ENCODE measurements at regions not wholly inside any gene's neighbourhood (a gene's known extent, or its start where the extent isn't known, plus 50 kb on each side); places are given as distances from the start of the nearest gene placed in this dataset.

DNA sequence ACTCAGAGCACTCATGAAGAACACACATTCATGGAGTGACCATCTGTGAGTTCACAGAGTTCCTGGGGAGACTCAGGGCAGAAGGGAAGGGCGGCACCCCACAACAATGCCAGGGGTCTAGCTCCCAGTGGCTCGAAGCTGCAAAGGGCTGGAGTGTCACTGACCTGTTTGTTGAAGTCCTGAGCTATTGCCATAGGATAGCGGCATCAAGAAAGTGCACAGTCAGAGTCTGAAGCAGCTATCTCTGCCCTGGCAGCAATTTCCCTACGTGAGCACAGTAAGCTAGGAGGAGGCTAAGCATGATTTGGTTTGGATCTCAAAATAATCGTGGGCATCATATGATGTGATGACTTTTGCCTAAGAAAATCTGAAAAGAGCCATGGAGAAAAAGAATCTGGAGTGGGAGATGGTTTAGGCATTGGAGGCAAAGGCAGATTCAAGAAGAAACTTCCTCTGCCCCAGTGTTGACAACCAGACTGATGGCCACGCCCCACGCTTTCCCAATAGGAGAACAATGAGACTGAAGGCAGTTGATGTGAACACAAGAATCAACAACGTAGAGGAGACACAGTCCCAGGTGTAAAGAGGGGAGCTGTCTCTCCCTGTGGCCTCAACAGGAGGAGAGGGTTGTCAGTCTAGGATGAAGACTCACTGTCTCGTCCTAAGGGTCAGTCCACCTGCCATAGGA, 100.0 kb upstream of the SLC25A33 start:
- in situ Hi-C loops (cut with MboI; ENCODE audit: low pct_ligation_motif_present in 1 of 4, low pct_unique_long_range_greater_than_20kb in 1 of 4, low sequenced_read_pairs in 3 of 4): no loop called here

DNA sequence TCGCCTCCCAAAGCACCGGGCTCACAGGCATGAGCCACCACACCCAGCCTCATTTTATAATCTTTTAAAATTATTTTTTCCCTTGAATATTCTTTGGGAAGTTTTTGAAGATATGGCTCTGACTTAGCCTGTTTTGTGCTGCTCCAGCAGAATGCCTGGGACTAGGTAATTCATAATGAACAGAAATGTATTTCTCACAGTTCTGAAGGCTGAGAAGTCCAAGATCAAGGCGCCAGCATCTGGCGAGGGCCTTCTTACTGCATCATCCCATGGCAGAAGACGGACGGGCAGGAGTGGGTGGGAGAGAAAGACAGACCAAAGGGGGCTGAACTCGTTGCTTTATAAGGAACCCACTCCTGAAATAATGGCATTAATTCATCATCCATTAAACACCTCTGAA, 99.0 kb upstream of the SLC25A33 start:
- Histone ChIP-seq H3K4me3 (no peak overlapping the region), H3K4me1 (peaks cover 6 to 39% (median 24%) of the 10 kb centered on the region in 4 donors), H3K9me3 (no peaks in the 10 kb centered on the region), H3K36me3 (no peaks in the 10 kb centered on the region), H3K27me3 (no peaks in the 10 kb centered on the region), H3K27ac (no peak overlapping the region)
- in situ Hi-C loops (cut with MboI; ENCODE audit: low pct_ligation_motif_present in 1 of 4, low pct_unique_long_range_greater_than_20kb in 1 of 4, low sequenced_read_pairs in 3 of 4) (no loop called here), intact Hi-C loops (cut with DNase I; ENCODE audit: low total_unique reads) (no loop called here)
- no peak for DNase-seq
- 80 to 86% methylated on average over 2 to 7 of the region's 7 CpGs for whole genome bisulfite sequencing, 2 donors (ENCODE audit: low coverage in 1 of 2)
- TF ChIP-seq, protein P1, sequence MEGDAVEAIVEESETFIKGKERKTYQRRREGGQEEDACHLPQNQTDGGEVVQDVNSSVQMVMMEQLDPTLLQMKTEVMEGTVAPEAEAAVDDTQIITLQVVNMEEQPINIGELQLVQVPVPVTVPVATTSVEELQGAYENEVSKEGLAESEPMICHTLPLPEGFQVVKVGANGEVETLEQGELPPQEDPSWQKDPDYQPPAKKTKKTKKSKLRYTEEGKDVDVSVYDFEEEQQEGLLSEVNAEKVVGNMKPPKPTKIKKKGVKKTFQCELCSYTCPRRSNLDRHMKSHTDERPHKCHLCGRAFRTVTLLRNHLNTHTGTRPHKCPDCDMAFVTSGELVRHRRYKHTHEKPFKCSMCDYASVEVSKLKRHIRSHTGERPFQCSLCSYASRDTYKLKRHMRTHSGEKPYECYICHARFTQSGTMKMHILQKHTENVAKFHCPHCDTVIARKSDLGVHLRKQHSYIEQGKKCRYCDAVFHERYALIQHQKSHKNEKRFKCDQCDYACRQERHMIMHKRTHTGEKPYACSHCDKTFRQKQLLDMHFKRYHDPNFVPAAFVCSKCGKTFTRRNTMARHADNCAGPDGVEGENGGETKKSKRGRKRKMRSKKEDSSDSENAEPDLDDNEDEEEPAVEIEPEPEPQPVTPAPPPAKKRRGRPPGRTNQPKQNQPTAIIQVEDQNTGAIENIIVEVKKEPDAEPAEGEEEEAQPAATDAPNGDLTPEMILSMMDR (IDR thresholded peaks at IDR 0.05): no peak
- TF ChIP-seq POLR2A (IDR thresholded peaks at IDR 0.05): no peak
- TF ChIP-seq POLR2AphosphoS5 (IDR thresholded peaks at IDR 0.05): no peak
- no peak for TF ChIP-seq EP300 (IDR thresholded peaks at IDR 0.05; ENCODE audit: low read depth)

More for the DNA sequence above, 100.0 kb upstream of the SLC25A33 start:
- Histone ChIP-seq H3K4me3 (no peak overlapping the region), H3K36me3 (no peaks in the 10 kb centered on the region), H3K27me3 (no peaks in the 10 kb centered on the region), H3K9me3 (no peaks in the 10 kb centered on the region), H3K27ac (peak overlapping the region; percentile 70 to 83 (median 78)), H3K4me1 (peaks cover 11 to 48% (median 26%) of the 10 kb centered on the region in 4 donors)
- intact Hi-C loops (cut with DNase I; ENCODE audit: low total_unique reads): no loop called here
- no peak for TF ChIP-seq POLR2A (IDR thresholded peaks at IDR 0.05)
- no peak for TF ChIP-seq POLR2AphosphoS5 (IDR thresholded peaks at IDR 0.05)
- TF ChIP-seq, protein P1 (IDR thresholded peaks at IDR 0.05): no peak
- no peak for TF ChIP-seq EP300 (IDR thresholded peaks at IDR 0.05; ENCODE audit: low read depth)
- peak; percentile 59 for DNase-seq
- 65 to 80% methylated on average over 2 to 9 of the region's 9 CpGs for WGBS, 2 donors (ENCODE audit: low coverage in 1 of 2)

DNA sequence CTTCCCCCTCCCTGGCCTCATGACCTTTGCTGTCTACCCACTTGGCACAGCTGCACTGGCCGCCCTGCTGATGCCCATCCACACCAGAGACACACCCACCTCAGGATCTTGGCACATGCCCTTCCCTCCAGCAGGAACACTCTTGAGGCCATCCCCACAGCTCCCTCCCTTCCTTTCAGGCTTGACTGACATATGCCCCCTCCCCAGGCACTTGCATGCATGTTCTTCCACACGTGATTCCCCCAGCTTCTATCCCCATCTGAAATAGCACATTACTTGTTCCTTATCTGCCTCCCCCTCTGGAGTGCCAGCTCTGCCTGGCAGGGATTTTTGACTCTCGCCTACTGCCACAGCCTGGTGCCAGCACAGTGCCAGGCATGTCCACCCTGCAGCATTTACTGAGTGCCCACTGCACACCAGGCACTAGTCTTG, 98.5 kb upstream of the SLC25A33 start:
- 78% methylated on average over 3 of the region's 3 CpGs; no CpG with 5 or more reads in 1 of the 2 donors for WGBS, 2 donors (ENCODE audit: low coverage in 1 of 2)
- no peak overlapping the region for H3K4me3 ChIP-seq
- no peaks in the 10 kb centered on the region for H3K36me3 ChIP-seq
- DNase-seq: no peak
- no peaks in the 10 kb centered on the region for H3K9me3 ChIP-seq
- H3K27me3 ChIP-seq: no peaks in the 10 kb centered on the region
- intact Hi-C loops (cut with DNase I; ENCODE audit: low total_unique reads): no loop called here
- H3K27ac ChIP-seq: peak overlapping the region in 2 of 4 donors; percentile 48 to 55
- TF ChIP-seq POLR2A (IDR thresholded peaks at IDR 0.05) (no peak), POLR2AphosphoS5 (IDR thresholded peaks at IDR 0.05) (no peak), EP300 (IDR thresholded peaks at IDR 0.05; ENCODE audit: low read depth) (no peak)
- TF ChIP-seq, protein P1 (IDR thresholded peaks at IDR 0.05): no peak
- H3K4me1 ChIP-seq: peaks cover 6 to 34% (median 19%) of the 10 kb centered on the region in 4 donors
- in situ Hi-C loops (cut with MboI; ENCODE audit: low pct_ligation_motif_present in 1 of 4, low pct_unique_long_range_greater_than_20kb in 1 of 4, low sequenced_read_pairs in 3 of 4): no loop called here

DNA sequence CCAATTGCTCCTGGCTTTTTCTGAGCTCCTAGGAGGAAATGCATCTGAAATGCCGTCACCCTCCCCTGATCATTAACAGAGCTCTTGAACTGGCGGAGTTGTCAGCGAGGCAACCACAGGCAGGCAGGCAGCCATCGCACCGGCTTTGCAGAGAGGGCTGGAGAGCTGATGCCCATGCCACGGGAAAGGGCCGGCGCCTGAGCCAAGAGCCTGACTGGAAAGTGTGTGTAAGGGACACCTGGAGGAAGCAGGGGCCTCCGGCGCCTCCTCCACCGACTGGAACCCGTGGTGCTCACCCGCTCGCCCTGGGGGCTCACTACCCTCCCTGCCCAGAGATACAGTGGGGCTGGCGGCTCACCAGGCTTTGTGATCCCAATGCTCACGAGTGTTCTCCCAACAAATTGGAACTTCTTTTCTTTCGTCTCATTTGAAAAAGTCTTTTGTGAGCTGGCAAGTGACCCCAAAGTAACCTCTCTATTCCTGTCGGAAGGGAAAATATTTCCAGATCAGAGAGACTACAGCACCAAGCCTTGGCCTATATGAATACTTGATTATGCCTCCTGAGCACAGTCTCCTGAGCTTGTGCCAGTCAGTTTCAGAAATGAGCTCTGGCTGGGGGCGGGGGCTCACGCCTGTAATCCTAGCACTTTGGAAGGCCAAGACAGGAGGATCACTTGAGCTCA, 97.7 kb upstream of the SLC25A33 start:
- 84% methylated on average over 18 of the region's 20 CpGs; no CpG with 5 or more reads in 1 of the 2 donors for WGBS, 2 donors (ENCODE audit: low coverage in 1 of 2)
- DNase-seq: no peak

More for the DNA sequence above, 97.7 kb upstream of the SLC25A33 start:
- intact Hi-C loops (cut with DNase I; ENCODE audit: low total_unique reads): no loop called here
- Histone ChIP-seq H3K27me3 (no peaks in the 10 kb centered on the region), H3K36me3 (no peaks in the 10 kb centered on the region), H3K4me1 (peaks cover 3 to 27% (median 14%) of the 10 kb centered on the region in 4 donors), H3K9me3 (no peaks in the 10 kb centered on the region), H3K4me3 (no peak overlapping the region), H3K27ac (peak overlapping the region; percentile 37 to 55 (median 44))
- in situ Hi-C loops (cut with MboI; ENCODE audit: low pct_ligation_motif_present in 1 of 4, low pct_unique_long_range_greater_than_20kb in 1 of 4, low sequenced_read_pairs in 3 of 4): no loop called here
- TF ChIP-seq, protein P1 (IDR thresholded peaks at IDR 0.05): no peak
- TF ChIP-seq POLR2A (IDR thresholded peaks at IDR 0.05): no peak
- TF ChIP-seq POLR2AphosphoS5 (IDR thresholded peaks at IDR 0.05): no peak
- TF ChIP-seq EP300 (IDR thresholded peaks at IDR 0.05; ENCODE audit: low read depth): no peak
